ENCODE measurements at regions not wholly inside any gene's neighbourhood (a gene's known extent, or its start where the extent isn't known, plus 50 kb on each side); places are given as distances from the start of the nearest gene placed in this dataset.
"Not testable (repeated sequence)": the region's sequence is repeated elsewhere in the genome, so short reads cannot be mapped to it uniquely, and the experiment has no call there.

GRCh38 chr17:70370816-70371215 lies 201.5 kb downstream of the KCNJ2 start:
- ATAC-seq (replicated peaks; ENCODE audit: extremely low read depth, poor library complexity, severe bottlenecking) (no peak), DNase-seq (ENCODE audit: low spot score in 2 of 2) (no peak)
- Mint-ChIP-seq H3K9me3 (peaks cover 6% of the 10 kb centered on the region), H3K36me3 (ENCODE audit: insufficient read depth) (no peaks in the 10 kb centered on the region), H3K27me3 (no peaks in the 10 kb centered on the region), H3K4me1 (no peaks in the 10 kb centered on the region), H3K4me3 (no peak overlapping the region), H3K27ac (ENCODE audit: low read depth) (no peak overlapping the region)

GRCh38 chr17:70373369-70373768 lies 204.0 kb downstream of the KCNJ2 start:
- no peaks in the 10 kb centered on the region for H3K36me3 Mint-ChIP-seq (ENCODE audit: insufficient read depth)
- no peak overlapping the region for H3K4me3 Mint-ChIP-seq
- DNase-seq (ENCODE audit: low spot score in 2 of 2) (no peak), ATAC-seq (replicated peaks; ENCODE audit: extremely low read depth, poor library complexity, severe bottlenecking) (no peak)
- H3K27me3 Mint-ChIP-seq: no peaks in the 10 kb centered on the region
- H3K9me3 Mint-ChIP-seq: peaks cover 5% of the 10 kb centered on the region
- H3K4me1 Mint-ChIP-seq: no peaks in the 10 kb centered on the region
- no peak overlapping the region for H3K27ac Mint-ChIP-seq (ENCODE audit: low read depth)

- DNase-seq (ENCODE audit: low spot score in 2 of 2) (no peak), ATAC-seq (replicated peaks; ENCODE audit: extremely low read depth, poor library complexity, severe bottlenecking) (no peak)
- Mint-ChIP-seq H3K4me1 (no peaks in the 10 kb centered on the region), H3K4me3 (no peak overlapping the region), H3K27me3 (no peaks in the 10 kb centered on the region), H3K9me3 (peaks cover 5% of the 10 kb centered on the region), H3K36me3 (ENCODE audit: insufficient read depth) (no peaks in the 10 kb centered on the region), H3K27ac (ENCODE audit: low read depth) (no peak overlapping the region)
Measured at GRCh38 chr17:70374496-70374895, 205.2 kb downstream of the KCNJ2 start.

- DNase-seq (ENCODE audit: low spot score in 2 of 2) (no peak), ATAC-seq (replicated peaks; ENCODE audit: extremely low read depth, poor library complexity, severe bottlenecking) (no peak)
- peaks cover 5% of the 10 kb centered on the region for H3K9me3 Mint-ChIP-seq
- H3K27me3 Mint-ChIP-seq: no peaks in the 10 kb centered on the region
- no peak overlapping the region for H3K4me3 Mint-ChIP-seq
- H3K27ac Mint-ChIP-seq (ENCODE audit: low read depth): no peak overlapping the region
- no peaks in the 10 kb centered on the region for H3K4me1 Mint-ChIP-seq
- H3K36me3 Mint-ChIP-seq (ENCODE audit: insufficient read depth): no peaks in the 10 kb centered on the region
Measured at GRCh38 chr17:70375406-70375805, 206.1 kb downstream of the KCNJ2 start.

GRCh38 chr17:70375813-70376770 lies 206.8 kb downstream of the KCNJ2 start:
- no peak for ATAC-seq (replicated peaks; ENCODE audit: extremely low read depth, poor library complexity, severe bottlenecking)
- Mint-ChIP-seq H3K9me3 (peaks cover 5% of the 10 kb centered on the region), H3K4me3 (no peak overlapping the region), H3K4me1 (no peaks in the 10 kb centered on the region), H3K27ac (ENCODE audit: low read depth) (no peak overlapping the region), H3K36me3 (ENCODE audit: insufficient read depth) (no peaks in the 10 kb centered on the region), H3K27me3 (no peaks in the 10 kb centered on the region)
- DNase-seq (ENCODE audit: low spot score in 2 of 2): no peak

- Mint-ChIP-seq H3K4me1 (no peaks in the 10 kb centered on the region), H3K27ac (ENCODE audit: low read depth) (no peak overlapping the region), H3K36me3 (ENCODE audit: insufficient read depth) (no peaks in the 10 kb centered on the region), H3K9me3 (peaks cover 5% of the 10 kb centered on the region), H3K27me3 (no peaks in the 10 kb centered on the region), H3K4me3 (no peak overlapping the region)
- ATAC-seq (replicated peaks; ENCODE audit: extremely low read depth, poor library complexity, severe bottlenecking): no peak
- no peak for DNase-seq (ENCODE audit: low spot score in 2 of 2)
Measured at GRCh38 chr17:70377654-70378053, 208.3 kb downstream of the KCNJ2 start.

- ATAC-seq (replicated peaks; ENCODE audit: extremely low read depth, poor library complexity, severe bottlenecking) (no peak), DNase-seq (ENCODE audit: low spot score in 2 of 2) (no peak)
- H3K4me1 Mint-ChIP-seq: no peaks in the 10 kb centered on the region
- H3K27me3 Mint-ChIP-seq: no peaks in the 10 kb centered on the region
- peaks cover 5% of the 10 kb centered on the region for H3K9me3 Mint-ChIP-seq
- no peaks in the 10 kb centered on the region for H3K36me3 Mint-ChIP-seq (ENCODE audit: insufficient read depth)
- no peak overlapping the region for H3K27ac Mint-ChIP-seq (ENCODE audit: low read depth)
- H3K4me3 Mint-ChIP-seq: no peak overlapping the region
Measured at GRCh38 chr17:70378076-70378475, 208.7 kb downstream of the KCNJ2 start.

GRCh38 chr17:70379945-70380344 lies 210.6 kb downstream of the KCNJ2 start:
- Mint-ChIP-seq H3K27me3 (no peaks in the 10 kb centered on the region), H3K36me3 (ENCODE audit: insufficient read depth) (no peaks in the 10 kb centered on the region), H3K27ac (ENCODE audit: low read depth) (no peak overlapping the region), H3K9me3 (peaks cover 5% of the 10 kb centered on the region), H3K4me3 (no peak overlapping the region), H3K4me1 (no peaks in the 10 kb centered on the region)
- DNase-seq (ENCODE audit: low spot score in 2 of 2): no peak
- ATAC-seq (replicated peaks; ENCODE audit: extremely low read depth, poor library complexity, severe bottlenecking): no peak

GRCh38 chr17:70381916-70382315 lies 212.6 kb downstream of the KCNJ2 start:
- ATAC-seq (replicated peaks; ENCODE audit: extremely low read depth, poor library complexity, severe bottlenecking); H3K4me1 Mint-ChIP-seq; DNase-seq (ENCODE audit: low spot score in 2 of 2); H3K9me3 Mint-ChIP-seq; H3K27me3 Mint-ChIP-seq; H3K4me3 Mint-ChIP-seq; H3K27ac Mint-ChIP-seq (ENCODE audit: low read depth); H3K36me3 Mint-ChIP-seq (ENCODE audit: insufficient read depth): not testable (repeated sequence)

- no peaks in the 10 kb centered on the region for H3K4me1 Mint-ChIP-seq
- no peak for ATAC-seq (replicated peaks; ENCODE audit: extremely low read depth, poor library complexity, severe bottlenecking)
- no peak for DNase-seq (ENCODE audit: low spot score in 2 of 2)
- peaks cover 5% of the 10 kb centered on the region for H3K9me3 Mint-ChIP-seq
- no peak overlapping the region for H3K27ac Mint-ChIP-seq (ENCODE audit: low read depth)
- no peak overlapping the region for H3K4me3 Mint-ChIP-seq
- no peaks in the 10 kb centered on the region for H3K27me3 Mint-ChIP-seq
- H3K36me3 Mint-ChIP-seq (ENCODE audit: insufficient read depth): no peaks in the 10 kb centered on the region
Measured at GRCh38 chr17:70388326-70388725, 219.0 kb downstream of the KCNJ2 start.

DNA sequence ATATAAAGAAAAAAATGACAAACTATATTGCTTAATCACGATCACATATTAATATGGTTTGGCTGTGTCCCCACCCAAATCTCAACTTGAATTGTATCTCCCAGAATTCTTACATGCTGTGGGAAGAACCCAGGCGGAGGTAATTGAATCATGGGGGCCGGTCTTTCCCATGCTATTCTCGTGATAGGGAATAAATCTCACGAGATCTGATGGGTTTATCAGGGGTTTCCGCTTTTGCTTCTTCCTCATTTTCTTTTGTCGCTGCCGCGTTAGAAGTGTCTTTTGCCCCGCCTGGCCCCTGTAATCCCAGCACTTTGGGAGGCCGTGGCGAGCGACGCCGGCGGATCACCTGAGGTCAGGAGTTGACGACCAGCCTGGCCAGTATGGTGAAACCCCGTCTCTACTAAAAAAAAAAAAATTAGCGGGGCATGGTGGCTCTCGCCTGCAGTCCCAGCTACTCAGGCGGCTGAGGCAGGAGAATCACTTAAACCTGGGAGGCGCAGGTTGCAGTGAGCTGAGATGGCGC lies 220.0 kb downstream of the KCNJ2 start:
- H3K36me3 Mint-ChIP-seq (ENCODE audit: insufficient read depth); H3K4me1 Mint-ChIP-seq; DNase-seq (ENCODE audit: low spot score in 2 of 2); H3K27ac Mint-ChIP-seq (ENCODE audit: low read depth); H3K4me3 Mint-ChIP-seq; H3K9me3 Mint-ChIP-seq; H3K27me3 Mint-ChIP-seq; ATAC-seq (replicated peaks; ENCODE audit: extremely low read depth, poor library complexity, severe bottlenecking): not testable (repeated sequence)

- Mint-ChIP-seq H3K36me3 (ENCODE audit: insufficient read depth) (no peaks in the 10 kb centered on the region), H3K27ac (ENCODE audit: low read depth) (no peak overlapping the region), H3K4me1 (no peaks in the 10 kb centered on the region), H3K4me3 (no peak overlapping the region), H3K9me3 (peaks cover 5% of the 10 kb centered on the region), H3K27me3 (no peaks in the 10 kb centered on the region)
- DNase-seq (ENCODE audit: low spot score in 2 of 2) (no peak), ATAC-seq (replicated peaks; ENCODE audit: extremely low read depth, poor library complexity, severe bottlenecking) (no peak)
Measured at GRCh38 chr17:70390049-70390448, 220.7 kb downstream of the KCNJ2 start.
